ENCODE measurements at regions not wholly inside any gene's neighbourhood (a gene's known extent, or its start where the extent isn't known, plus 50 kb on each side); places are given as distances from the start of the nearest gene placed in this dataset.

DNA sequence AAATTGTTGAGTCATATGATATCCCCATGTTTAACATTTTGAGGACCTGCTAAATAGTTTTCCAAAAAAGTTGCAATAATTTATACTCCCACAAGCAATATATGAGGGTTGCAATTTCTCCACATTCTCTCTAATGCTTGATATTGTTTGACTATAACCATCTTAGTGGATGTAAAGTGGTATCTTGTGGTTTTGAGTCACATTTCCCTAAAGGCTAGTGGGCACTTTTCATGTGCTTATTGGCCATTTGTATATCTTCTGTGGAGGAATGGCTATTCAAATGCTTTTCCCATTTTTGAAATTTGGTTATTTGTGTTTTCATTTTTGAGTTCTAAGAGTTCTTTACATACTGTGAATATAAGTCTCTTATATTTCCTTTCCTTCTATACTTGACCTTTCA is 82.7 kb downstream of the SCG2 start:
- Mint-ChIP-seq H3K36me3 (ENCODE audit: low read depth) (no peaks in the 10 kb centered on the region), H3K4me3 (no peak overlapping the region), H3K9me3 (no peaks in the 10 kb centered on the region), H3K4me1 (ENCODE audit: low read depth) (peaks cover 8% of the 10 kb centered on the region), H3K27ac (no peak overlapping the region), H3K27me3 (ENCODE audit: insufficient read depth) (no peaks in the 10 kb centered on the region)
- no peak for DNase-seq
- TF ChIP-seq, protein P1, sequence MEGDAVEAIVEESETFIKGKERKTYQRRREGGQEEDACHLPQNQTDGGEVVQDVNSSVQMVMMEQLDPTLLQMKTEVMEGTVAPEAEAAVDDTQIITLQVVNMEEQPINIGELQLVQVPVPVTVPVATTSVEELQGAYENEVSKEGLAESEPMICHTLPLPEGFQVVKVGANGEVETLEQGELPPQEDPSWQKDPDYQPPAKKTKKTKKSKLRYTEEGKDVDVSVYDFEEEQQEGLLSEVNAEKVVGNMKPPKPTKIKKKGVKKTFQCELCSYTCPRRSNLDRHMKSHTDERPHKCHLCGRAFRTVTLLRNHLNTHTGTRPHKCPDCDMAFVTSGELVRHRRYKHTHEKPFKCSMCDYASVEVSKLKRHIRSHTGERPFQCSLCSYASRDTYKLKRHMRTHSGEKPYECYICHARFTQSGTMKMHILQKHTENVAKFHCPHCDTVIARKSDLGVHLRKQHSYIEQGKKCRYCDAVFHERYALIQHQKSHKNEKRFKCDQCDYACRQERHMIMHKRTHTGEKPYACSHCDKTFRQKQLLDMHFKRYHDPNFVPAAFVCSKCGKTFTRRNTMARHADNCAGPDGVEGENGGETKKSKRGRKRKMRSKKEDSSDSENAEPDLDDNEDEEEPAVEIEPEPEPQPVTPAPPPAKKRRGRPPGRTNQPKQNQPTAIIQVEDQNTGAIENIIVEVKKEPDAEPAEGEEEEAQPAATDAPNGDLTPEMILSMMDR (IDR thresholded peaks at IDR 0.05), result no peak

DNA sequence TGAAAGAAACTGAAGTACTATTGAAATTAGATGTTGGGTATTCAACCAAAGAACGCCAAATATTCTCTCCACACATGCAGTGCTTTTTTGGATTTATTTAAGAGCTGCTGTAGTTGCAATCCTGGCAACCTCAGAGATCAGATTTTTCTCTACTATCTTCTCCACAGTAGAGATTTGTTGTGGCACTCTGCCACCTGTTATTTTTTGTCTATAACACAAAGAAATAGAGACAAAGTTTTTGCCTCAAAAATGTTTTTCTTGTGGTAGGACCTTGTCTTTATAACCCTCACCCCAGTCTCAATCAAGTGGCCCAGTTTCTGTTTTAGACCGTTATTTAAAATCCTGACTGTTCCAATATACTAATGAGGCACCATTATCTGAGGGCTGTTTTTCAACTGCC is 79.4 kb downstream of the SCG2 start:
- Mint-ChIP-seq H3K27me3 (ENCODE audit: insufficient read depth) (no peaks in the 10 kb centered on the region), H3K36me3 (ENCODE audit: low read depth) (no peaks in the 10 kb centered on the region), H3K4me1 (ENCODE audit: low read depth) (peaks cover 10% of the 10 kb centered on the region), H3K4me3 (no peak overlapping the region), H3K27ac (no peak overlapping the region), H3K9me3 (no peaks in the 10 kb centered on the region)
- DNase-seq, result no peak
- TF ChIP-seq, protein P1 (IDR thresholded peaks at IDR 0.05), result no peak

DNA sequence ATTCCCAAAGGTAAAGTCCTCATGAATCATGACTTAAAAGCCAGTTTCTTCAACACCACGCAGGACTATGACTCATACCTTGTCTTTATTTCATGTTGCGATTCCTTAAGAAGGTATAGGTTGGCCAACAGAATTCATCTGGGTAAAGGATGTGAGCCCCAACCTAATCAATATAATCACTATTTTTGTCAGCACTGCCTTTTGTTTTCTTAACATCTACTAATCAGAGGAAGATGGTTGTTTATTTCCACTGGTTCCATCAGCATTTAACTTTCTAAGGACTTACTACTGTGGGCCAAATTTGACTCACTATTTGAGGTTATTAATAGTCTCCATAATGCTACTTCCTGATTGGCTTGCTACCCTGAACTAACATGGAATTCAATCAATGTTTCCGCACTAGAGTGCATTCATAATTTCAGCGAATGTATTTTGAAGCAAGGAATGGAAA is 78.6 kb downstream of the SCG2 start:
- Mint-ChIP-seq H3K9me3 (no peaks in the 10 kb centered on the region), H3K27ac (no peak overlapping the region), H3K4me3 (no peak overlapping the region), H3K36me3 (ENCODE audit: low read depth) (no peaks in the 10 kb centered on the region), H3K27me3 (ENCODE audit: insufficient read depth) (no peaks in the 10 kb centered on the region), H3K4me1 (ENCODE audit: low read depth) (peaks cover 18% of the 10 kb centered on the region)
- TF ChIP-seq, protein P1 (IDR thresholded peaks at IDR 0.05), result no peak
- peak; percentile 16 for DNase-seq

DNA sequence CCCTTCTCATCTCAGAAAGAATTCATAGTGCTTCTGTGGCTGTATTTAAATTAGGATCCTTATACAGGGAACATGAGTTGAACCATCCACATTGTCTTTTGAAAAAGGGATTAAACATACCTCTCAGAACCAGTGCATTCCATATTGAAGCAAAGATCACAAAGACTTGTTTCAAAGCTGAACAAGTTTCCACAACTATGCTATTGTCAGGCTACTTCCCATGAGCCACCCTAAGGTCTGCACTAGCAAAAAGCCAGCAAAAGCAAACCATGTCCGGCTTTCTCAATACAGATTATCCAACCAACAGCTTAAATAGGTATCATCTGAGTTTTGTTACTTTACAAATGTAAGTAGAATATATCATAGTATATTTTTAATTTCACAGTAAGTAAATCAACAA is 78.1 kb downstream of the SCG2 start:
- Mint-ChIP-seq H3K4me1 (ENCODE audit: low read depth) (peaks cover 20% of the 10 kb centered on the region), H3K36me3 (ENCODE audit: low read depth) (no peaks in the 10 kb centered on the region), H3K27ac (no peak overlapping the region), H3K4me3 (no peak overlapping the region), H3K9me3 (no peaks in the 10 kb centered on the region), H3K27me3 (ENCODE audit: insufficient read depth) (peaks cover 1% of the 10 kb centered on the region; the same call in 1 of the 2 replicates)
- TF ChIP-seq, protein P1 (IDR thresholded peaks at IDR 0.05), result no peak
- DNase-seq, result no peak

DNA sequence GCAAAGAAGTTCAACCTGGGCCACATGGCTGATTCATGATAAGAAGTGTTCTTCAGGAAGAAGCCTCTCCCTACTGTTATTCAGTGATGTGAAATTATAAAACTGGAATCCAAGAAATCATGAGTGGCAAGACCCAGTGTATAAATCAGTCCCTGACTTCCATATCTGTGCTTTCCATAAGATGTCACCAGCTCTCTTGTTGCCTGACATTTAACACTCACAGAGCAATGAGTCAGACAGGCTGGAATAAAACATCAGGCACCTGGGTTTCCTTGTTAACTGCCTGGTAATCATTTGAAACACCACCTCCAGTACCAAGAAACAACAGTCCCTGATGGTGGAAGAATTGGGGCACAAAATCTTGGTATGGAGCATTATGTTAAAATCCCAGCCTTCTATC is 76.1 kb downstream of the SCG2 start:
- Mint-ChIP-seq H3K9me3 (no peaks in the 10 kb centered on the region), H3K4me3 (no peak overlapping the region), H3K27ac (no peak overlapping the region), H3K4me1 (ENCODE audit: low read depth) (peaks cover 20% of the 10 kb centered on the region), H3K27me3 (ENCODE audit: insufficient read depth) (peaks cover 9% of the 10 kb centered on the region; the same call in 1 of the 2 replicates), H3K36me3 (ENCODE audit: low read depth) (no peaks in the 10 kb centered on the region)
- TF ChIP-seq, protein P1 (IDR thresholded peaks at IDR 0.05), result no peak
- no peak for DNase-seq

DNA sequence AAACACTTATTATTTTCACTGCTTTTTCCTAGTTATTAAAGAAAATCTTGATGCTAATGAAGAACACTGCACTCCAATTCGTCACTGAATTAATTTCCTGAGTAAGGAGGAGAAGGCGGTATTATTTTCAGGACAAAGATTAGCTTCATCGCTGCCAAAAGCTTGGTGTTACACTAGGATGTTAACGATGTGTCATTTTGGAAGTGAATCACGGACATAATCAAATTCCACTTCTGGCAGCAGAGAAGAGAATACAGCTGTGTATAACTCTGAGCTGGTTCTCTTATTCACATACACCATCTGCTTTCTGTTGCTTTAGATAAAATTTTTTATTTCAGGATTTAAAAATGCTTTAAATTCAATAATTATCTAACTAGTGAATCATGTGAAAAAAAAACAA is 74.1 kb downstream of the SCG2 start:
- DNase-seq, result peak; percentile 41
- H3K27ac Mint-ChIP-seq, result no peak overlapping the region; the same call in 1 of the 2 replicates
- H3K27me3 Mint-ChIP-seq (ENCODE audit: insufficient read depth), result peaks cover 9% of the 10 kb centered on the region; the same call in 1 of the 2 replicates
- no peaks in the 10 kb centered on the region for H3K9me3 Mint-ChIP-seq
- peaks cover 29% of the 10 kb centered on the region for H3K4me1 Mint-ChIP-seq (ENCODE audit: low read depth)
- no peak overlapping the region for H3K4me3 Mint-ChIP-seq
- H3K36me3 Mint-ChIP-seq (ENCODE audit: low read depth), result no peaks in the 10 kb centered on the region
- TF ChIP-seq, protein P1 (IDR thresholded peaks at IDR 0.05), result no peak

Data from HFFc6 (cell line).